PC-3 (cell line): ENCODE measurements at regions not wholly inside any gene's neighbourhood (a gene's known extent, or its start where the extent isn't known, plus 50 kb on each side); places are given as distances from the start of the nearest gene placed in this dataset.

ENCODE experiments used
- ATAC-seq: fragments of 200-7000 bp; cut with Tn5 transposase; 2 replicates; pipeline ENCODE4 v1.9.1; 2020; ENCODE audit warnings: mild to moderate bottlenecking, moderate library complexity
- BruUV-seq: library from RNA; stranded (reverse); fragments of 400-500 nt; replicated peaks from 2 replicates; lab custom pipeline; 2021; lab: Mats Ljungman, UMichigan
- CTCF ChIA-PET: fragments of 300-600 bp; sonication (Branson Sonifier 250); formaldehyde crosslinking; loops from one replicate; lab custom pipeline; 2022; ENCODE audit warnings: antibody characterized with exemption; lab: Charles Lee
- POLR2A ChIA-PET: fragments of 300-600 bp; sonication (Branson Sonifier 250); formaldehyde crosslinking; loops from one replicate; lab custom pipeline; 2022; ENCODE audit warnings: antibody characterized with exemption; ENCODE audit not compliant: unreplicated experiment; lab: Charles Lee
- DNase-seq: peaks from one replicate; pipeline ENCODE4 v3.0.0-alpha.2; 2015
- H2AFZ ChIP-seq: fragments of 300-600 bp; sonication (generic); 2 replicates; pipeline ENCODE4 v1.6.0; 2016; ENCODE audit warnings: antibody characterized with exemption, low read length
- H3F3A ChIP-seq: fragments of 300-600 bp; sonication (generic); one replicate; pipeline ENCODE4 v1.6.0; 2017; ENCODE audit warnings: antibody characterized with exemption, low read length, control low read depth, mild to moderate bottlenecking; ENCODE audit not compliant: unreplicated experiment
- H3K27ac ChIP-seq: fragments of 300-600 bp; sonication (generic); 2 replicates; pipeline ENCODE4 v1.5.1; 2016; ENCODE audit warnings: mild to moderate bottlenecking, low read length
- H3K27me3 ChIP-seq: fragments of 300-600 bp; sonication (generic); 2 replicates; pipeline ENCODE4 v1.6.1; 2016; ENCODE audit warnings: low read length, mixed read lengths
- H3K36me3 ChIP-seq: fragments of 300-600 bp; sonication (generic); 2 replicates; pipeline ENCODE4 v1.6.1; 2016; ENCODE audit warnings: low read depth, mixed run types, low read length, mixed read lengths
- H3K4me1 ChIP-seq: fragments of 300-600 bp; sonication (generic); 2 replicates; pipeline ENCODE4 v1.5.1; 2016; ENCODE audit warnings: low read length; ENCODE audit not compliant: insufficient read depth
- H3K4me2 ChIP-seq: fragments of 300-600 bp; sonication (generic); 2 replicates; pipeline ENCODE4 v1.6.0; 2016; ENCODE audit warnings: low read length
- H3K4me3 ChIP-seq: fragments of 300-600 bp; sonication (generic); 2 replicates; pipeline ENCODE4 v1.5.1; 2016; ENCODE audit warnings: mild to moderate bottlenecking, low read length, mixed read lengths
- H3K79me2 ChIP-seq: fragments of 300-600 bp; sonication (generic); 2 replicates; pipeline ENCODE4 v1.6.1; 2017; ENCODE audit warnings: low read length, mixed read lengths
- H3K9ac ChIP-seq: fragments of 300-600 bp; sonication (generic); 2 replicates; pipeline ENCODE4 v1.6.0; 2016; ENCODE audit warnings: mild to moderate bottlenecking, low read length
- H3K9me2 ChIP-seq: fragments of 300-600 bp; sonication (generic); replicated peaks from 2 replicates; pipeline ENCODE4 v1.6.1; 2016; ENCODE audit warnings: mixed run types, low read length, mixed read lengths
- H3K9me3 ChIP-seq: fragments of 300-600 bp; sonication (generic); 2 replicates; pipeline ENCODE4 v1.6.1; 2016; ENCODE audit warnings: low read length, mixed read lengths
- H4K20me1 ChIP-seq: fragments of 300-600 bp; sonication (generic); 2 replicates; pipeline ENCODE4 v1.6.1; 2016; ENCODE audit warnings: low read length, mixed read lengths
- EZH2 ChIP-seq: fragments of 300-600 bp; sonication (generic); IDR thresholded peaks from one replicate; pipeline ENCODE4 v1.6.1; 2017; ENCODE audit warnings: antibody characterized with exemption, mild to moderate bottlenecking, low read length; ENCODE audit not compliant: unreplicated experiment
- EZH2phosphoT487 ChIP-seq: fragments of 300-600 bp; sonication (generic); IDR thresholded peaks from 2 replicates; pipeline ENCODE4 v1.6.1; 2018; ENCODE audit warnings: mild to moderate bottlenecking, antibody characterized with exemption, low read length, borderline replicate concordance
- intact Hi-C: fragments of 100-400 bp; cut with micrococcal nuclease; formaldehyde crosslinking; loops from 2 replicates; pipeline ENCODE4 v1.9.0; 2023
- TF ChIP-seq, protein P1 (sequence below): fragments of 300-600 bp; sonication (generic); conservative IDR thresholded peaks from 2 replicates; pipeline ENCODE4 v1.5.1; 2017; ENCODE audit warnings: antibody characterized with exemption, low read depth, mild to moderate bottlenecking, low read length

DNA sequence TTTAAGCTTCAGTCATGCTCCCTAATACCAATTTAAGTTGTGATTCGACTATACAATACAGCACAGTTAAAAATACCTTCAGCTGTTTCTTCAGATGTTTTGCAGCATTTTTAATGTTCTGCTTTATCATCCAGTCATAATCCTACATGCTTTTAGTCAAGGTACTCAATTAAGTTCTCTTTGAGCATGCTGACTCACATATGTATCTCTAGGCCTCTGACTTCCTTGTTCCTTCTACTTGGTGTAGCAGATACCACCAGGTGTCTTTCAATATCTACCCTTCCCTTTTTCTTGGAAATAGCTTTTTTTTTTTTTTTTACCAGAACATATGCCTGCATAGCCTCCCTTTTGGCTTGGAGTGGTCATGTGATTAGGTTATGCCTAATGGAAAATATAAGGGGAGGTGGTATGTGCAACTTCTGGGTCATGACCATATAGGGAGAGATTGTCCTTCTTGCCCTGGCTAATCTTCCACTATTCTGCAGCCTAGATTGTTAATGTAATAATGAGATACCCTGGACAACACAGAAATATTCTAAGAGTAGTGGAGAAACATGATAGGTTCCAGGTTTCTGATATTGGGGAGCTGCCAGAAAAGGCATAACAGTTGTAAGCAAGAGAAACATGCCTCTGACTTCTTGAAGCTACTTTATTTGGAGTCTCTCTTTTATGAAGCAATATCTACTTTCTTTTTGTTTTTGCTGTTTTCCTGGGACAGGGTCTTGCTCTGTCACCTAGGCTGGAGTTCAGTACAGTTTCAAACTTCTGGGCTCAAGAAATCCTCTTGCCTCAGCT, 737.2 kb upstream of the SLIT2 start:
- Histone ChIP-seq H3K79me2 (no peaks in the 10 kb centered on the region), H4K20me1 (no peaks in the 10 kb centered on the region), H3K4me1 (no peaks in the 10 kb centered on the region), H3K9ac (no peak overlapping the region), H3K9me2 (no peaks in the 10 kb centered on the region), H3K27me3 (no peaks in the 10 kb centered on the region), H3F3A (no peaks in the 10 kb centered on the region), H3K4me3 (no peak overlapping the region), H3K9me3 (no peaks in the 10 kb centered on the region), H3K27ac (no peak overlapping the region), H3K4me2 (no peak overlapping the region), H3K36me3 (no peaks in the 10 kb centered on the region), H2AFZ (no peak overlapping the region)
- ChIA-PET POLR2A (interaction anchor here (0.5 kb wide), 1 partner anchor 137 kb away, joined by 3 read pairs; no protein-coding TSS in a partner anchor), CTCF (no interaction called here)
- TF ChIP-seq, protein P1, sequence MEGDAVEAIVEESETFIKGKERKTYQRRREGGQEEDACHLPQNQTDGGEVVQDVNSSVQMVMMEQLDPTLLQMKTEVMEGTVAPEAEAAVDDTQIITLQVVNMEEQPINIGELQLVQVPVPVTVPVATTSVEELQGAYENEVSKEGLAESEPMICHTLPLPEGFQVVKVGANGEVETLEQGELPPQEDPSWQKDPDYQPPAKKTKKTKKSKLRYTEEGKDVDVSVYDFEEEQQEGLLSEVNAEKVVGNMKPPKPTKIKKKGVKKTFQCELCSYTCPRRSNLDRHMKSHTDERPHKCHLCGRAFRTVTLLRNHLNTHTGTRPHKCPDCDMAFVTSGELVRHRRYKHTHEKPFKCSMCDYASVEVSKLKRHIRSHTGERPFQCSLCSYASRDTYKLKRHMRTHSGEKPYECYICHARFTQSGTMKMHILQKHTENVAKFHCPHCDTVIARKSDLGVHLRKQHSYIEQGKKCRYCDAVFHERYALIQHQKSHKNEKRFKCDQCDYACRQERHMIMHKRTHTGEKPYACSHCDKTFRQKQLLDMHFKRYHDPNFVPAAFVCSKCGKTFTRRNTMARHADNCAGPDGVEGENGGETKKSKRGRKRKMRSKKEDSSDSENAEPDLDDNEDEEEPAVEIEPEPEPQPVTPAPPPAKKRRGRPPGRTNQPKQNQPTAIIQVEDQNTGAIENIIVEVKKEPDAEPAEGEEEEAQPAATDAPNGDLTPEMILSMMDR = no peak
- TF ChIP-seq EZH2 (no peak), EZH2phosphoT487 (no peak)
- no peak for DNase-seq
- no peak for ATAC-seq
- no TSS peak for BruUV-seq
- intact Hi-C loops = no loop called here

DNA sequence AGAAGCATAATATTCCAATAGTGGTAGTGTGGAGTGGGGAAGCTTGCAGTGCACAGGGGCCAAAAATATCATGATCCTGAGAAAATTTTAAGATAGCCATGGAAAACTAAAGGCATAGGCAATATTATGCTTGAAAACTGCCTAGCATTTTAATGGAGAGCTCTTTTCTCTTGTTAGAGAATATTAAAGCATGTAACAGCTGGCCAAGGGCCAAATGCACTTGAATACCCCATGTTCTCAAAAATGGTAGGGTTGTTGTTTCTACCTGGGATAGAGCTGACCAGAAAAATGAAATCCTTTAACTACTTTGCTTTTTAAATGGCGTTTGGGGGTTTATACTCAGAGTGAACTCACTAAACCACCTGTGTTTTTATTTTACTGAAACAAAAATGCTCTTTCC, 739.6 kb upstream of the SLIT2 start:
- H3K79me2 ChIP-seq = no peaks in the 10 kb centered on the region
- no peaks in the 10 kb centered on the region for H3K27me3 ChIP-seq
- TF ChIP-seq EZH2phosphoT487 = no peak
- H2AFZ ChIP-seq = no peak overlapping the region
- no TSS peak for BruUV-seq
- intact Hi-C loops = no loop called here
- CTCF ChIA-PET = no interaction called here
- H3K4me1 ChIP-seq = no peaks in the 10 kb centered on the region
- no peaks in the 10 kb centered on the region for H3F3A ChIP-seq
- DNase-seq = no peak
- H3K9me3 ChIP-seq = no peaks in the 10 kb centered on the region
- H3K4me3 ChIP-seq = no peak overlapping the region
- H3K4me2 ChIP-seq = no peak overlapping the region
- H3K9ac ChIP-seq = no peak overlapping the region
- no peaks in the 10 kb centered on the region for H3K9me2 ChIP-seq
- no peaks in the 10 kb centered on the region for H4K20me1 ChIP-seq
- no peak overlapping the region for H3K27ac ChIP-seq
- H3K36me3 ChIP-seq = no peaks in the 10 kb centered on the region
- ATAC-seq = no peak
- POLR2A ChIA-PET = no interaction called here

DNA sequence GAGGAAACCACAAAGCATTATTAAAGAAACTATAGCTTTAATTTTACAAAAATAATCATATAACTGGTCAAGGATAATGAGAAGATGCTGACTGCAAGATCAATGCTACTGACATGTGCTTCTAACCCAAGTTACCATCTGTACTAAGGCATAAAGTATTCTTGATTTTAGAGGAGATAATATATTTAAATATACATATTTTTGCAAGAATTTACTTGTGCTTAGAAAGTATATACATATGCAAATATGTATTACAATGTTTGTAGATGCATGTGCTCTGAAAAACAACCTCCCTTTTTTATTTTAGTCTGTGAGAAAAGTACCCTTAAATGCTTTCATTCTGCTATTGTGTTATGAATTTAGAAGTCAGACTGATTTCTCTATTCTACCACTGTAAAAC, 740.7 kb upstream of the SLIT2 start:
- Histone ChIP-seq H2AFZ (no peak overlapping the region), H3K27me3 (no peaks in the 10 kb centered on the region), H3K36me3 (no peaks in the 10 kb centered on the region), H3K9me3 (no peaks in the 10 kb centered on the region), H3K4me2 (no peak overlapping the region), H4K20me1 (no peaks in the 10 kb centered on the region), H3K27ac (no peak overlapping the region), H3K79me2 (no peaks in the 10 kb centered on the region), H3F3A (no peaks in the 10 kb centered on the region), H3K4me3 (no peak overlapping the region), H3K9ac (no peak overlapping the region), H3K4me1 (no peaks in the 10 kb centered on the region), H3K9me2 (no peaks in the 10 kb centered on the region)
- no TSS peak for BruUV-seq
- no peak for TF ChIP-seq EZH2phosphoT487
- intact Hi-C loops = no loop called here
- ATAC-seq (no peak), DNase-seq (no peak)
- ChIA-PET CTCF (no interaction called here), POLR2A (interaction anchor here (0.5 kb wide), 1 partner anchor 267 kb away, joined by 4 read pairs; no protein-coding TSS in a partner anchor)
